ENCODE measurements at regions not wholly inside any gene's neighbourhood (a gene's known extent, or its start where the extent isn't known, plus 50 kb on each side); places are given as distances from the start of the nearest gene placed in this dataset.

- Histone ChIP-seq H3K27me3 (no peaks in the 10 kb centered on the region), H3K36me3 (no peaks in the 10 kb centered on the region), H3K4me1 (peaks cover 0 to 10% (median 5%) of the 10 kb centered on the region in 4 donors), H3K4me3 (no peak overlapping the region), H3K27ac (no peak overlapping the region), H3K9me3 (no peaks in the 10 kb centered on the region)
- WGBS, 2 donors (ENCODE audit: low coverage in 1 of 2): 77 to 100% methylated on average over 1 of the region's 1 CpG
- no peak for DNase-seq
- in situ Hi-C loops (cut with MboI; ENCODE audit: low pct_ligation_motif_present in 1 of 4, low pct_unique_long_range_greater_than_20kb in 1 of 4, low sequenced_read_pairs in 3 of 4): loop anchor here in 3 of 4 donors (25.0 kb wide), 1 partner anchor 289 kb away; no protein-coding TSS in a partner anchor
- TF ChIP-seq CTCF (IDR thresholded peaks at IDR 0.05) (no peak), POLR2AphosphoS5 (IDR thresholded peaks at IDR 0.05) (no peak), EP300 (IDR thresholded peaks at IDR 0.05; ENCODE audit: low read depth) (no peak), POLR2A (IDR thresholded peaks at IDR 0.05) (no peak)
- intact Hi-C loops (cut with DNase I; ENCODE audit: low total_unique reads): no loop called here
Measured at GRCh38 chr3:86797946-86798345, 193.0 kb downstream of the VGLL3 start.

GRCh38 chr3:86794361-86795065, 196.4 kb downstream of the VGLL3 start:
- in situ Hi-C loops (cut with MboI; ENCODE audit: low pct_ligation_motif_present in 1 of 4, low pct_unique_long_range_greater_than_20kb in 1 of 4, low sequenced_read_pairs in 3 of 4): loop anchor here in 3 of 4 donors (25.0 kb wide), 1 partner anchor 293 kb away; no protein-coding TSS in a partner anchor
- intact Hi-C loops (cut with DNase I; ENCODE audit: low total_unique reads): no loop called here
- no peak overlapping the region for H3K4me3 ChIP-seq

GRCh38 chr3:86793786-86794185, 197.2 kb downstream of the VGLL3 start:
- Histone ChIP-seq H3K9me3 (no peaks in the 10 kb centered on the region), H3K4me1 (peaks cover 0 to 10% (median 5%) of the 10 kb centered on the region in 4 donors), H3K36me3 (no peaks in the 10 kb centered on the region), H3K27me3 (no peaks in the 10 kb centered on the region), H3K27ac (peak overlapping the region; percentile 23 to 77 (median 74)), H3K4me3 (no peak overlapping the region)
- TF ChIP-seq CTCF (IDR thresholded peaks at IDR 0.05): no peak
- peak; percentile 27 to 58 (median 54) for TF ChIP-seq POLR2AphosphoS5 (IDR thresholded peaks at IDR 0.05)
- intact Hi-C loops (cut with DNase I; ENCODE audit: low total_unique reads): no loop called here
- DNase-seq: no peak
- in situ Hi-C loops (cut with MboI; ENCODE audit: low pct_ligation_motif_present in 1 of 4, low pct_unique_long_range_greater_than_20kb in 1 of 4, low sequenced_read_pairs in 3 of 4): loop anchor here in 3 of 4 donors (25.0 kb wide), 1 partner anchor 294 kb away; no protein-coding TSS in a partner anchor
- 44 to 50% methylated on average over 1 of the region's 1 CpG for WGBS, 2 donors (ENCODE audit: low coverage in 1 of 2)

More at GRCh38 chr3:86794361-86795065, 196.4 kb downstream of the VGLL3 start:
- H3K4me1 ChIP-seq: peaks cover 0 to 10% (median 5%) of the 10 kb centered on the region in 4 donors
- no peaks in the 10 kb centered on the region for H3K27me3 ChIP-seq
- H3K9me3 ChIP-seq: no peaks in the 10 kb centered on the region
- H3K36me3 ChIP-seq: no peaks in the 10 kb centered on the region
- peak overlapping the region; percentile 23 to 77 (median 74) for H3K27ac ChIP-seq
- TF ChIP-seq EP300 (IDR thresholded peaks at IDR 0.05; ENCODE audit: low read depth) (no peak), POLR2AphosphoS5 (IDR thresholded peaks at IDR 0.05) (no peak), POLR2A (IDR thresholded peaks at IDR 0.05) (no peak), CTCF (IDR thresholded peaks at IDR 0.05) (no peak)
- 31 to 44% methylated on average over 3 of the region's 3 CpGs for WGBS, 2 donors (ENCODE audit: low coverage in 1 of 2)
- DNase-seq: no peak

GRCh38 chr3:86792316-86792715, 198.6 kb downstream of the VGLL3 start:
- Histone ChIP-seq H3K27me3 (no peaks in the 10 kb centered on the region), H3K4me3 (no peak overlapping the region), H3K9me3 (no peaks in the 10 kb centered on the region), H3K36me3 (no peaks in the 10 kb centered on the region), H3K27ac (no peak overlapping the region), H3K4me1 (peaks cover 0 to 10% (median 5%) of the 10 kb centered on the region in 4 donors)
- intact Hi-C loops (cut with DNase I; ENCODE audit: low total_unique reads) (no loop called here), in situ Hi-C loops (cut with MboI; ENCODE audit: low pct_ligation_motif_present in 1 of 4, low pct_unique_long_range_greater_than_20kb in 1 of 4, low sequenced_read_pairs in 3 of 4) (loop anchor here in 3 of 4 donors (25.0 kb wide), 1 partner anchor 295 kb away; no protein-coding TSS in a partner anchor)
- no peak for TF ChIP-seq POLR2AphosphoS5 (IDR thresholded peaks at IDR 0.05)
- no peak for TF ChIP-seq EP300 (IDR thresholded peaks at IDR 0.05; ENCODE audit: low read depth)
- DNase-seq: no peak

Data from transverse colon (tissue), 4 donors.